NB4 (cell line): ENCODE measurements at regions not wholly inside any gene's neighbourhood (a gene's known extent, or its start where the extent isn't known, plus 50 kb on each side); places are given as distances from the start of the nearest gene placed in this dataset.

Experiments
- CTCF ChIP-seq: IDR thresholded peaks from one replicate; pipeline ENCODE4 v1.5.1; 2012; ENCODE audit warnings: low read depth, low read length
- MAX ChIP-seq: IDR thresholded peaks from 2 replicates; pipeline ENCODE4 v1.6.1; 2011; ENCODE audit warnings: low read depth, low read length
- MYC ChIP-seq: IDR thresholded peaks from 2 replicates; pipeline ENCODE4 v1.6.1; 2011; ENCODE audit warnings: low read depth, low read length

GRCh38 chr1:38166461-38166860 lies 119.9 kb upstream of the POU3F1 start:
- TF ChIP-seq CTCF: no peak
- no peak for TF ChIP-seq MYC
- no peak for TF ChIP-seq MAX
